NT2/D1 (cell line): ENCODE measurements at regions not wholly inside any gene's neighbourhood (a gene's known extent, or its start where the extent isn't known, plus 50 kb on each side); places are given as distances from the start of the nearest gene placed in this dataset.

Experiments used
- SUZ12 ChIP-seq: IDR thresholded peaks from 2 replicates; pipeline ENCODE4 v1.6.1; 2011; ENCODE audit not compliant: insufficient read length, insufficient read depth; ENCODE audit errors: extremely low read depth
- YY1 ChIP-seq: IDR thresholded peaks from 2 replicates; pipeline ENCODE4 v1.6.1; 2011; ENCODE audit not compliant: insufficient read length, insufficient read depth
- ZNF274 ChIP-seq: IDR thresholded peaks from 2 replicates; pipeline ENCODE4 v1.6.1; 2011; ENCODE audit warnings: mild to moderate bottlenecking, low read depth, low read length

DNA sequence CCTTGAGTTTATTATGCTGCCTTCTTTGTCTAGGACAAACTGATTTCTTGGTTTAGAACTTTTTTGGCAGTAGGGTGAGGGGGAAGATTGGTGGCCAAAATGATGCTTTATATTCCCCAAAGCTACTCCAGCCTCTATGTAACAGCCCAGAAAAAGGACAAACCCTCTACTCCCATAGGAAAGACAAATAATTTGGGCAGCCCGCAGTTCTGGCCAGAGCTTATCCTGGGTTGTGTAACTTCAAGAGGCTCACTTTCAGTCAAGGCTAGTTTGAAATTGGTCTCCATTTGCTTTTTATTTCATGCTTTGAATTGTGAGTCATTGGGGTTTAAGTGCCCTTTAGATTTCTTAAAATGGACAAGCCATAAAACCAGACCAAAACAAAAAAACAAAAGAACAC lies 142.3 kb downstream of the OLFM4 start:
- TF ChIP-seq ZNF274 (no peak), YY1 (no peak), SUZ12 (no peak)
